K562 (cell line): ENCODE measurements at regions not wholly inside any gene's neighbourhood (a gene's known extent, or its start where the extent isn't known, plus 50 kb on each side); places are given as distances from the start of the nearest gene placed in this dataset.

Experiments
- CUX1 ChIP-seq: fragments of 200-800 bp; sonication (Bioruptor generic); IDR thresholded peaks from 2 replicates; pipeline ENCODE4 v1.6.1; 2016; ENCODE audit warnings: missing genetic modification characterization, missing compliant biosample characterization
- DEAF1 ChIP-seq: fragments of 450-650 bp; formaldehyde crosslinking; IDR thresholded peaks from 2 replicates; pipeline ENCODE4 v1.4.0; 2020; ENCODE audit warnings: mild to moderate bottlenecking, moderate library complexity
- EZH2 ChIP-seq: IDR thresholded peaks from 2 replicates; pipeline ENCODE4 v1.6.1; 2012; ENCODE audit warnings: low read depth, mild to moderate bottlenecking, inconsistent platforms, low read length, borderline replicate concordance
- FOXJ2 ChIP-seq: fragments of 200-800 bp; sonication (Bioruptor generic); IDR thresholded peaks from 2 replicates; pipeline ENCODE4 v1.6.1; 2016; ENCODE audit warnings: missing genetic modification characterization, missing compliant biosample characterization
- HNRNPH1 ChIP-seq: fragments of 200-400 bp; formaldehyde crosslinking; optimal IDR thresholded peaks from 2 replicates; pipeline ENCODE3; 2017; ENCODE audit warnings: low read depth, mild to moderate bottlenecking, low read length, moderate library complexity
- MBD2 ChIP-seq: sonication (generic); IDR thresholded peaks from 2 replicates; pipeline ENCODE4 v1.6.1; 2016; ENCODE audit warnings: low read depth, borderline replicate concordance
- MYC ChIP-seq, 2 experiments: fragments of 250-450 bp in 1 of 2; sonication (Bioruptor Pico) in 1 of 2; IDR thresholded peaks; 2 replicates each; pipeline versions ENCODE4 v1.5.1 to v1.6.1; 2012 to 2021; ENCODE audit warnings: low read depth in 2 of 2, borderline replicate concordance in 1 of 2, improper control_type of control experiment in 1 of 2, low read length in 1 of 2, mild to moderate bottlenecking in 1 of 2, moderate library complexity in 1 of 2
- PATZ1 ChIP-seq: fragments of 250-450 bp; sonication (Bioruptor Pico); IDR thresholded peaks from 2 replicates; pipeline ENCODE4 v1.5.0; 2020; ENCODE audit warnings: mild to moderate bottlenecking, borderline replicate concordance
- RNF219 ChIP-seq: fragments of 250-450 bp; sonication (Bioruptor Pico); IDR thresholded peaks from 2 replicates; pipeline ENCODE4 v1.5.0; 2022; ENCODE audit warnings: mild to moderate bottlenecking
- TCF15 ChIP-seq: fragments of 250-450 bp; sonication (Bioruptor Pico); IDR thresholded peaks from 2 replicates; pipeline ENCODE4 v1.8.0; 2022; ENCODE audit warnings: moderate library complexity, mild to moderate bottlenecking, inconsistent platforms
- TCF7L2 ChIP-seq: fragments of 150-350 bp; IDR thresholded peaks from 2 replicates; pipeline ENCODE4 v1.6.1; 2016; ENCODE audit warnings: low read depth, mild to moderate bottlenecking, low read length, moderate library complexity
- ZNF232 ChIP-seq: sonication (generic); formaldehyde crosslinking; IDR thresholded peaks from 2 replicates; pipeline ENCODE4 v1.8.0; 2022; ENCODE audit warnings: mild to moderate bottlenecking, missing genetic modification reagents
- ZNF507 ChIP-seq: conservative IDR thresholded peaks from 2 replicates; pipeline ENCODE4 v1.6.1; 2017; ENCODE audit warnings: missing genetic modification characterization, missing compliant biosample characterization

- TF ChIP-seq CUX1 (peak; percentile 73; the same call in 1 of the 2 replicates), ZNF232 (CRISPR knock-in tag) (no peak), EZH2 (no peak), FOXJ2 (peak; percentile 42; the same call in 1 of the 2 replicates), ZNF507 (tag) (no peak), DEAF1 (CRISPR knock-in tag) (no peak), HNRNPH1 (no peak), MYC (IDR thresholded peaks at IDR 0.05; ENCODE audit: low read depth, low read length) (no peak), MYC (CRISPR knock-in tag; IDR thresholded peaks at IDR 0.05; ENCODE audit: borderline replicate concordance, low read depth) (no peak), TCF7L2 (no peak), TCF15 (no peak), PATZ1 (CRISPR knock-in tag) (no peak), MBD2 (no peak), RNF219 (no peak)
These were observed 60.1 kb upstream of the GSE1 start (continued) for GRCh38 chr16:85552980-85553435.
